ENCODE measurements at regions not wholly inside any gene's neighbourhood (a gene's known extent, or its start where the extent isn't known, plus 50 kb on each side); places are given as distances from the start of the nearest gene placed in this dataset.

DNA sequence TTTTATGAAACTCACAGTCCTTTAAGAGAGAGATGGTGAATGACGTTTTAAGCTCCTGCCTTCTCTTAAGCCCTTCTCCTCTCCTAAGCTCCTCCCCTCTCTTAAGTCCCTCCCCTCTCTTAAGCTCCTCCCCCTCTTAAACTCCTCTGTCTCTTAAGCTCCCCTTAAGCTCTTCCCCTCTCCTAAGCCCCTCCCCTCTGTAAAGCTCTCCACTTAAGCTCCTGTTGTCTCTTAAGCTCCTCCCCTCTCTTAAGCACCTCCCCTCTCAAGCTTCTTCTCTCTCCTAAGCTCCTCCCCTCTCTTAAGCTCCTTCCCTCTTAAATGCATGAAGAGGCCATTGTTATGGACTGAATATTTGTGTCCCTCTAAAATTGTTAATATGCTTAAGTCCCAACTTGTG is 1180.6 kb upstream of the AUTS2 start:
- Histone ChIP-seq H3K9me3 (peaks cover 0 to 6% of the 10 kb centered on the region in 2 donors), H3K27ac (no peak overlapping the region), H3K27me3 (no peaks in the 10 kb centered on the region), H3K36me3 (no peaks in the 10 kb centered on the region), H3K4me3 (no peak overlapping the region), H3K4me1 (no peaks in the 10 kb centered on the region)
- DNase-seq (ENCODE audit: low spot score), result no peak
- TF ChIP-seq, protein P1, sequence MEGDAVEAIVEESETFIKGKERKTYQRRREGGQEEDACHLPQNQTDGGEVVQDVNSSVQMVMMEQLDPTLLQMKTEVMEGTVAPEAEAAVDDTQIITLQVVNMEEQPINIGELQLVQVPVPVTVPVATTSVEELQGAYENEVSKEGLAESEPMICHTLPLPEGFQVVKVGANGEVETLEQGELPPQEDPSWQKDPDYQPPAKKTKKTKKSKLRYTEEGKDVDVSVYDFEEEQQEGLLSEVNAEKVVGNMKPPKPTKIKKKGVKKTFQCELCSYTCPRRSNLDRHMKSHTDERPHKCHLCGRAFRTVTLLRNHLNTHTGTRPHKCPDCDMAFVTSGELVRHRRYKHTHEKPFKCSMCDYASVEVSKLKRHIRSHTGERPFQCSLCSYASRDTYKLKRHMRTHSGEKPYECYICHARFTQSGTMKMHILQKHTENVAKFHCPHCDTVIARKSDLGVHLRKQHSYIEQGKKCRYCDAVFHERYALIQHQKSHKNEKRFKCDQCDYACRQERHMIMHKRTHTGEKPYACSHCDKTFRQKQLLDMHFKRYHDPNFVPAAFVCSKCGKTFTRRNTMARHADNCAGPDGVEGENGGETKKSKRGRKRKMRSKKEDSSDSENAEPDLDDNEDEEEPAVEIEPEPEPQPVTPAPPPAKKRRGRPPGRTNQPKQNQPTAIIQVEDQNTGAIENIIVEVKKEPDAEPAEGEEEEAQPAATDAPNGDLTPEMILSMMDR (IDR thresholded peaks at IDR 0.05), result no peak

DNA sequence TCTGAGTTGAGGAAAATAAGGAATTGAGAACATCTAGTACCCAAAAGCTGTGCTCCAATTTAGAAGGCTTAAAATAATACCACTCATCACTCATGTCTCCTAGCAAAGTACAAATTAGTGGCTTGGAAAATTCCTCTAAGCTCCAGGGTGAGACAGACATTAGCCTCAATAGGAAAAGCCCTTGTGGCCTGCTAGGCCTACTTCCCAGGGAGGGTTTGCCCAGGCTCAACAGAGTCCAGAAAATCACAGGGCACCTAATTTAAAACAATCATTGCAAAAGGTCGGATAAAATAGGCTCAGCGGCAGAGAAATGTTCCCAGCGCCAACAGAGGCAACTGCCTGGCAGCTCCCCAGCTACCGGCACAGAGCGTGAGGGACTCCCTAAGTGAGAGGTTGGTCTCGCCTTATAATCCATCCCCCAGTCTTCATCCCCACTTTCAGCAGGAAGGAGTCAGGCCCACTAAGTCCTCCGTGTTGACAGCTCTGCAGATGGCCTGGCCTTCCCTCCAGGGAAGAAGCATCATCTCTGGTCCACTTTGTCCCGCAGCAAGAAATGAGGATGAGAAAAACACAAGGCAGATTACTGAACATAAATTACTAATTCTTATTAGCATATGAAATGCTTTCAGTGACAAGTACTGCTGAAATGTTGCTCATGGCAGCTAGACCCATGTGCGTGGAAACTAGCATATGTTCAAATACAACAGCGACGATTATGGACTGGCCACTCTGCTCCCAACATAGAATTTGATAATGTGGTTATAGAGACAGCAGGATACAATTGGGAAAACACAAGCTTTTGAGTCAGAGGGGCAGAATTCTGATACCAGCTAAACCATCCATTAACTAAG is 1177.7 kb upstream of the AUTS2 start:
- DNase-seq (ENCODE audit: low spot score), result no peak
- Histone ChIP-seq H3K27me3 (no peaks in the 10 kb centered on the region), H3K9me3 (peaks cover 0 to 6% of the 10 kb centered on the region in 2 donors), H3K36me3 (no peaks in the 10 kb centered on the region), H3K27ac (peak overlapping the region; percentile 40 to 43), H3K4me3 (no peak overlapping the region), H3K4me1 (no peaks in the 10 kb centered on the region)
- TF ChIP-seq, protein P1 (IDR thresholded peaks at IDR 0.05), result no peak

DNA sequence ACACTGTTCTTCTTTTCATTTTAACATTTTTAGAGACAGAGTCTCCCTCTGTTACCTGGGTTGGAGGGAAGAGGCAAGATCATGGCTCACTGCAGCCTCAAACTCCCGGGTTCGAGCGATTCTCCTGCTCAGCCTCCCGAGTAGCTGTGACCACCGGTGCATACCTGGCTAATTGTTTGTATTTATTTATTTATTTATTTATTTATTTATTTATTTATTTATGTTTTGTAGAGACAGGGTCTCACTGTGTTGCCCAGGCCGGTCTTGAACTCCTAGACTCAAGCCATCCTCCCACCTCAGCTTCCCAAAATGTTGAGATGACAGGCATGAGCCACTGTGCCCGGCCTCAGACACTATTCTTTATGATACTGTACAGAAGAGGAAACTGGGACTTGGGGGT is 1176.6 kb upstream of the AUTS2 start:
- no peak for DNase-seq (ENCODE audit: low spot score)
- Histone ChIP-seq H3K27me3 (no peaks in the 10 kb centered on the region), H3K36me3 (no peaks in the 10 kb centered on the region), H3K27ac (no peak overlapping the region), H3K4me3 (no peak overlapping the region), H3K9me3 (peaks cover 0 to 6% of the 10 kb centered on the region in 2 donors), H3K4me1 (no peaks in the 10 kb centered on the region)
- TF ChIP-seq, protein P1 (IDR thresholded peaks at IDR 0.05), result no peak

DNA sequence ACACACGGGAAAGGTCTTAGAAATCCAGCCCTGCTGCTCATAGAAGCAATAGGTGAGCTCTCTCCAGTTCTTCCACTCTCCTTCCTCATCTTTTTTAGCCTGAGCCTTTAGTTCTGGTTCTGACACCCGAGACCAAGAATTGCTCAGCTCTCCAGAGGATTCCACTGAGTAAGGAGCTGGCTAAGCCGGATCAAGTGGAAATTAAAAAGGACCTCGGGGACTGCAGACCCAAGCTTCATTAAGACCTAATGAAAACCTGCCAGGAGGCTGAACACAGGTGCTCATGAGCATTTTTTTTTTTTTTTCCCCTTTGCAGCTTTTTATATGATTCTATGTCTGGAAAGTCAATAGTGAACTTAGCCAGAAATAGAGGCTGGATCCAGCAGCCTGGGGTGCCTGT is 1176.0 kb upstream of the AUTS2 start:
- Histone ChIP-seq H3K27ac (no peak overlapping the region), H3K9me3 (peaks cover 0 to 6% of the 10 kb centered on the region in 2 donors), H3K4me1 (no peaks in the 10 kb centered on the region), H3K36me3 (no peaks in the 10 kb centered on the region), H3K4me3 (no peak overlapping the region), H3K27me3 (no peaks in the 10 kb centered on the region)
- no peak for DNase-seq (ENCODE audit: low spot score)
- TF ChIP-seq, protein P1 (IDR thresholded peaks at IDR 0.05), result no peak

DNA sequence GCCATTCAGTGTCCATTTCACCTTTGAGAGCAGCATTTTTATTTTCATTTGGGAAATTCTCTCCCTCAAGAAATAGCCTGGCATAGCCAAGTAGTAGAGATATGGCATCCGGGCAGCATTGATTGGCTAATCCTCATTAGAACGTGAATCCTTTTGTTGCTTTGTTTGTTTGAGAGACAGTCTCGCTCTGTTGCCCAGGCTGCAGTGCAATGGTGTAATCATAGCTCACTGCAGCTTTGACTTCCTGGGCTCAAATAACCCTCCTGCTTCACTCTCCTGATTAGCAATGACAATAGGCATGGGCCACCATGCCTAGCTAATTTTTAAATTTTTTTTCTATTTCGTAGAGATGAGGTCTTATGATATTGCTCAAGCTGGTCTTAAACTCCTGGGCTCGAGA is 1174.9 kb upstream of the AUTS2 start:
- Histone ChIP-seq H3K4me3 (no peak overlapping the region), H3K36me3 (no peaks in the 10 kb centered on the region), H3K27ac (no peak overlapping the region), H3K9me3 (peaks cover 0 to 6% of the 10 kb centered on the region in 2 donors), H3K4me1 (no peaks in the 10 kb centered on the region), H3K27me3 (no peaks in the 10 kb centered on the region)
- DNase-seq (ENCODE audit: low spot score), result no peak
- TF ChIP-seq, protein P1 (IDR thresholded peaks at IDR 0.05), result no peak
